Activated naive CD4-positive, alpha-beta T cell treated with anti-CD3 and anti-CD28 coated beads, Interleukin-2, amount 10 ng/mL, durations not matched to agents 7 days and 5 days (primary cell): ENCODE measurements at regions not wholly inside any gene's neighbourhood (a gene's known extent, or its start where the extent isn't known, plus 50 kb on each side); places are given as distances from the start of the nearest gene placed in this dataset.

Experiments
- CTCF ChIA-PET: fragments of 350-600 bp; sonication (Branson Sonifier 250); formaldehyde crosslinking; loops from one replicate; lab custom pipeline; 2021; ENCODE audit warnings: antibody characterized with exemption; lab: Charles Lee
- DNase-seq: peaks from one replicate; pipeline ENCODE4 v3.0.0-alpha.2; 2020
- H3K27ac Mint-ChIP-seq: one replicate; pipeline ENCODE4 v1.8.0; 2021; ENCODE audit warnings: mild to moderate bottlenecking, moderate library complexity, mixed read lengths
- H3K27me3 Mint-ChIP-seq: one replicate; pipeline ENCODE4 v1.8.0; 2021; ENCODE audit warnings: mild to moderate bottlenecking, mixed read lengths
- H3K36me3 Mint-ChIP-seq: one replicate; pipeline ENCODE4 v1.8.0; 2021; ENCODE audit warnings: mixed read lengths
- H3K4me1 Mint-ChIP-seq: one replicate; pipeline ENCODE4 v1.8.0; 2021; ENCODE audit warnings: mixed read lengths
- H3K4me3 Mint-ChIP-seq: one replicate; pipeline ENCODE4 v1.8.0; 2021; ENCODE audit warnings: mild to moderate bottlenecking, moderate library complexity, mixed read lengths
- H3K9me3 Mint-ChIP-seq: one replicate; pipeline ENCODE4 v1.8.0; 2021; ENCODE audit warnings: mixed read lengths

DNA sequence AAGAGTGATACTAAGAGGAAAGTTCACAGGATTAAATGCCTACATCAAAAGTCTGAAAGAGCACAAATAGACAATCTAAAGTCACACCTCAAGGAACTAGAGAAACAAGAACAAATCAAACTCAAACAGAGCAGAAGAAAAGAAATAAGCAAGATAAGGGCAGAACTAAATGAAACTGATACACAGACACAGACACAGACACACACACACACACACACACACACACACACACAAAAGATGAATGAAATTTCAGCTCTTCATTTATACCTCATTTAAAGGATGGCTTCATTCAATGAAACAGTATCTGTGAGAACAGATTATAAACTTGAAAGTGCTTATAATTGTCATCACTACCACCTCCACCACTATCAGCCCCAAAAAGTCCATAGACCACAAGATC is 428.9 kb downstream of the MBD2 start:
- CTCF ChIA-PET = no interaction called here
- Mint-ChIP-seq H3K27ac (no peak overlapping the region), H3K4me3 (no peak overlapping the region), H3K27me3 (no peaks in the 10 kb centered on the region), H3K9me3 (peaks cover 3% of the 10 kb centered on the region), H3K4me1 (no peaks in the 10 kb centered on the region), H3K36me3 (no peaks in the 10 kb centered on the region)
- DNase-seq = no peak

DNA sequence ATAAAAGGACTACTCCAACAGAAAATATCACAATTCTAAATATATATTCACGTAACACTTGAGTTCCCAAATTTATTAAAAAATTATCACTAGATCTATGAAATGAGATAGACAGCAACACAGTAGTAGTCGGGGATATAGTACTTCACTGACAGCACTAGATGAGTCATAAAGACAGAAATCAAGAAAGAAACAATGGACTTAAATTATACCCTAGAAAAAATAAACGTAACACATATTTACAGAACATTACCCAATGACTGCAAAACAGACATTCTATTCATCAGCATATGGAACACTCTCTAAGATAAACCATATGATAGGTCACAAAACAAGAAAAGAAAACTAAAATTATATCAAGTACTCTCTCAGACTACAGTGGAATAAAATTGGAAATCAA is 429.4 kb downstream of the MBD2 start:
- CTCF ChIA-PET = no interaction called here
- no peaks in the 10 kb centered on the region for H3K27me3 Mint-ChIP-seq
- H3K4me3 Mint-ChIP-seq = no peak overlapping the region
- H3K27ac Mint-ChIP-seq = no peak overlapping the region
- no peaks in the 10 kb centered on the region for H3K36me3 Mint-ChIP-seq
- peaks cover 3% of the 10 kb centered on the region for H3K9me3 Mint-ChIP-seq
- DNase-seq = no peak
- H3K4me1 Mint-ChIP-seq = no peaks in the 10 kb centered on the region

DNA sequence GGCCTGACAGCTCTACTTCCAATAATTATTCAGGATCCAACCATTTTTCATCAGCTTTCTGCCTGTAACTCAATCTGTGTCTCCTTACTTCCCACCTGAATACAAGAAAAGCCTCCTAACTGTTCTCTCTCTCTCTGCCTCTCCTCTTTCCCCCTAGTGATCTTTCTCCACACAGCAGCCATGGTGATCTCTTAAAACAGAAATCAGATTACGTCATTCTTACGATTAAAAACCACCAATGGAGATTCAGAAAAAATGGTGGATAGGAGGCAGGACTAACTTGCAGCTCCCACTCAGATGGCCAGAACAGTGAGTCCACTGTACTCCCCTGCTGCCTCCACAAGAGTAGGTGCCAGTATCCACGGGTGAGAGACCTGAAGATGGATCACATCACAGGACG is 431.7 kb downstream of the MBD2 start:
- H3K4me3 Mint-ChIP-seq = no peak overlapping the region
- no peak for DNase-seq
- CTCF ChIA-PET = no interaction called here
- H3K4me1 Mint-ChIP-seq = no peaks in the 10 kb centered on the region
- no peak overlapping the region for H3K27ac Mint-ChIP-seq
- H3K27me3 Mint-ChIP-seq = no peaks in the 10 kb centered on the region
- peaks cover 3% of the 10 kb centered on the region for H3K9me3 Mint-ChIP-seq
- H3K36me3 Mint-ChIP-seq = no peaks in the 10 kb centered on the region

DNA sequence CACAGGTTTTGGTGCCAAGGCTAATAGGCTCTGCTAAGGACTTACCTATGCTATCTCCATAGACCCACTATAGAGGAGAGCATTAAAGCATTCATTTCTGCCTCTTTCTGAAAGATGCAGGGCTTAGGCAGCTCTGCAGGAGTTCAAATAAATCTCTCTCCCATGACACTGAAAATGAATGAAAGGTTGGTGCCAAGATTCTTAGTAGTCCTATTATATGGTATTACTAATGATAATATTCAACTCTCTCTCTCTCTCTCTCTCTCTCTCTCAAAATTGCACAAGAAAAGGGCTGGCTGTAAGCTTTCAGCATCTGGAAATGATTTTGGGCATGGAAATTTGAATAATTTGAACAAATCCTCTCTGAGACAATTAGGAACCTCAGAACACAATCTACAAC is 433.7 kb downstream of the MBD2 start:
- Mint-ChIP-seq H3K9me3 (peaks cover 3% of the 10 kb centered on the region), H3K4me1 (no peaks in the 10 kb centered on the region), H3K36me3 (no peaks in the 10 kb centered on the region), H3K27ac (no peak overlapping the region), H3K27me3 (no peaks in the 10 kb centered on the region), H3K4me3 (no peak overlapping the region)
- CTCF ChIA-PET = no interaction called here
- no peak for DNase-seq

DNA sequence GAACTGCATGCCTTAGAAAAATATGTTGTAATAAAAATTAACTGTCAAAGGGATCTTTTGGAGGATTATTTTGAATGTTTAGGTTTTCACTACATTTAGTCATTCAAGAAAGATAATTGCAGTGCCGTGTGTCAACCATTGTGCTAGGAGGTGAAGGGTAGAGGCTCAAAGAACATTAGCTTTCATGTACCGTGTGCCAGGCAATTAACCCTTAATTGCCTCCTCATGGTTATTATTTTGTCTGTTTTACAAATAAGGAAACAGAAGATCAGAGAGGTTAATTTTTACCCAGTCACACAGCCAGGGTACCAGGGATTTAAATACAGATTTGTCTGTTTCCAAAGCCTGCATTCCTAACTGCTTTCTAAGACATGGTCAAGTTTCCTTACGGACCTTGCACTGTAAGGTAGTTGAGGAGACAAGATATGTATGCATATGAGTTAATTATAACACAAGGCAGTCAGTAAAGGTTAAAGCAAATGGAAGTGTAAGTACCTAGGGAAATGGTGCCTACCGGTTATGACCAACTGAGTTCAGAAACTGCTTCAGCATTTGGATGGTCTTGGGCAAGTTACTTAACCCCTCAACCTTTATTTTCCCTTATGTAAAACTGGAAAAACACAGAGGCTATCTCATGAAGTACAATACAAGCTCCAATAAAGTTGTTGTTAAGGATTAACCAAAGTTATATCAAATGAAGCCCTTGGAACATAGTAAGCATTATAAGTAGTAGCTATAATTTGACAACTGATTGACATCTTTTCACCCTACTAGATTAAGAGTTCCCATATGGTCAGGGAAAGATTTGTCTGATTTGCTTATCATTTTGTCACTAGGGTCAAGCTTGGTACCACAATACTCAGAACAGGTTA is 434.9 kb downstream of the MBD2 start:
- no peak for DNase-seq
- no peaks in the 10 kb centered on the region for H3K27me3 Mint-ChIP-seq
- H3K4me1 Mint-ChIP-seq = no peaks in the 10 kb centered on the region
- no peak overlapping the region for H3K27ac Mint-ChIP-seq
- no peaks in the 10 kb centered on the region for H3K9me3 Mint-ChIP-seq
- H3K36me3 Mint-ChIP-seq = no peaks in the 10 kb centered on the region
- no peak overlapping the region for H3K4me3 Mint-ChIP-seq
- CTCF ChIA-PET = no interaction called here

DNA sequence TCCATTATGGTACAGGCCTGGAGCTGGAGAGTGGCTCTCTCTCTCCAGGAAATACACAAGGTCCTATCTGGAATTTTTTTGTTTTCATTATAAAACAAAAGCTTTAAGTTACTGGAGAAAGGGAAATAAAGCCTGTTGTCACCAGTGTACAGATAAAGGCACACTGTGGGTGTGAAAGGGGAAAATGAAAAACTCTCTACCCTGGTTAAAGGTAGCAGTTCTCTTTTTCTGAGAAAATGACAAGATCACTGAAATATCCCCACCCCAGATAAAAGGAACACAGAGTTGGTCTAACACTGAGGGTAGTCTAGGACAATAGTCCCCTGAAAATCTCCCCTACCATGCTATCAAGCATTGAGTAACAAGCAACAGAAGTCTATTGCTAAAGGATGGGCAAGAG is 438.7 kb downstream of the MBD2 start:
- CTCF ChIA-PET = no interaction called here
- Mint-ChIP-seq H3K36me3 (no peaks in the 10 kb centered on the region), H3K27ac (no peak overlapping the region), H3K27me3 (no peaks in the 10 kb centered on the region), H3K4me3 (no peak overlapping the region), H3K4me1 (no peaks in the 10 kb centered on the region), H3K9me3 (peaks cover 5% of the 10 kb centered on the region)
- no peak for DNase-seq

DNA sequence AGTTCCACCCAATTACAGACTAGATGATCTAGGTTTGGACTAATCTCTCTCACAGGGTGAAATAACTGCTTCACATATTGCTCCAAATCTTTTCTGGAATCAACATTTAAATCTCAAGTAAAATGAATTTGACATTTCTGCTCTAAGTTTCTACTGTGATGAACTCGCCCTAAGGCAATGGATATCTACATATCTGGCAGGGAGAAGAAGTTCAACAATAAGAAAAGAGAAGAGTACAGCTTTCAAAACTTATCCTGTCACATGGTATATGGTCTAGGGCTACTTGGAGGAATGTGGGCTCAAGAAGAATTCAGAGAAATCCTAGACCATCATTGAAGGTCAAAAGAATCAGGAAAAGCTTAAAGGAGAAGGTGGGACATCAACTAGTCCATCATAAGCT is 440.2 kb downstream of the MBD2 start:
- Mint-ChIP-seq H3K4me3 (no peak overlapping the region), H3K27me3 (no peaks in the 10 kb centered on the region), H3K27ac (no peak overlapping the region), H3K9me3 (peaks cover 5% of the 10 kb centered on the region), H3K4me1 (no peaks in the 10 kb centered on the region), H3K36me3 (no peaks in the 10 kb centered on the region)
- no peak for DNase-seq
- CTCF ChIA-PET = no interaction called here

DNA sequence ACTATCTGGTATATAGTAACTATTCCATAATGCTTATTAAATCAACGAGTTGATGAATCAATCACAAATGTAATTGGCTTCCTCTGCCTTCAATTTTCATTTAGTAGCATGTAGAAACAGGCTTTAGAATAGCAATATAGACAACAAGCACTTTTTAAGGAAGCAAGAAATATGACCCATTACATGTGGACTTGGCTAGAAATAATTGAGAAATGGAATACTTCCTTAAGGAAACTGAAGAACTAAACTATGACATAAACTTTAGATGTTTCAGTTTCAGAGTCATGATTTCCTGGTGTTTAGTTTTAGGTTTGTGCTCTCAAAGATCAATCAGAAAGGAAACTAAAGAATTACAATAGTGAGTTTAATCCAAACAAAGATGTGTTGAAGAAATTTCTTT is 443.8 kb downstream of the MBD2 start:
- Mint-ChIP-seq H3K4me3 (no peak overlapping the region), H3K4me1 (no peaks in the 10 kb centered on the region), H3K36me3 (no peaks in the 10 kb centered on the region), H3K27me3 (no peaks in the 10 kb centered on the region), H3K27ac (no peak overlapping the region), H3K9me3 (peaks cover 5% of the 10 kb centered on the region)
- no peak for DNase-seq
- CTCF ChIA-PET = no interaction called here

DNA sequence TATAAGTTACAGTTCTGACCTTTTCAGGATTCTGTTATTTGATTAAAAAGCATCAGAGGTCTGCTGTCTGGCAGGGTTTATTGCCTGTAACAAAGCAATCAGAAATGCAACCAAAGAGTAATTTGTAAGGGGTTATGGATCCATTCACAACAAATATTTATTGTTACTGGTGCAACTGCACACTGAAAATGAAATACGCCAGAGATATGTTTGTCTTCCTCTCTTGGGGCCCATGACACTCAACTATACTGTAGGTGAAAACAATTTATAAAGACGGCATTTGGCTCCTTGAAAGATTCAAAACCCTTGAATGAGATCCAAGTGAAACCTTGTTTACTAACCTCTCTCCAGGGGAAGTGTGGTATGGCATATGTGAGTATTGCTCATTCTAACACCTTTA is 452.2 kb downstream of the MBD2 start:
- Mint-ChIP-seq H3K4me3 (no peak overlapping the region), H3K4me1 (no peaks in the 10 kb centered on the region), H3K9me3 (peaks cover 12% of the 10 kb centered on the region), H3K27me3 (no peaks in the 10 kb centered on the region), H3K36me3 (no peaks in the 10 kb centered on the region), H3K27ac (no peak overlapping the region)
- CTCF ChIA-PET = no interaction called here
- no peak for DNase-seq

DNA sequence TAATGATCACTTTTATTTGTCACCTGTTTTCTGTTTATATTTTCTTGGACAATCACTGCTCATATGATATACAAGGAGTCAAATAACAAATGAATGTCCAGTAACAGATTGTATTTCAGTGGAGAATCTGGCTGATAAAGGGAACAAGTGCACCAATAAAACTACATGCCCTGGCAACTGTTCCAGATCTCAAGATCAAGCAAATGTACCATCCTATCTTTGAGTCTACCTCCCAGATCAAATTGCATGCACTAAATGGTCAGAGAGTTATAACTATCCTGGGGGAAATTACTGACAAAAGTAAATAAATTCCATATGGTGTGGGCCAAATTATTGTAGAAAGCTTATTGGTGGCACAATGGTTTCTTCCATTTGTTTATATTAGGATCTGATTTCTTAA is 452.8 kb downstream of the MBD2 start:
- H3K9me3 Mint-ChIP-seq = peaks cover 15% of the 10 kb centered on the region
- CTCF ChIA-PET = no interaction called here
- DNase-seq = no peak
- no peaks in the 10 kb centered on the region for H3K4me1 Mint-ChIP-seq
- H3K36me3 Mint-ChIP-seq = no peaks in the 10 kb centered on the region
- no peak overlapping the region for H3K27ac Mint-ChIP-seq
- no peak overlapping the region for H3K4me3 Mint-ChIP-seq
- no peaks in the 10 kb centered on the region for H3K27me3 Mint-ChIP-seq

DNA sequence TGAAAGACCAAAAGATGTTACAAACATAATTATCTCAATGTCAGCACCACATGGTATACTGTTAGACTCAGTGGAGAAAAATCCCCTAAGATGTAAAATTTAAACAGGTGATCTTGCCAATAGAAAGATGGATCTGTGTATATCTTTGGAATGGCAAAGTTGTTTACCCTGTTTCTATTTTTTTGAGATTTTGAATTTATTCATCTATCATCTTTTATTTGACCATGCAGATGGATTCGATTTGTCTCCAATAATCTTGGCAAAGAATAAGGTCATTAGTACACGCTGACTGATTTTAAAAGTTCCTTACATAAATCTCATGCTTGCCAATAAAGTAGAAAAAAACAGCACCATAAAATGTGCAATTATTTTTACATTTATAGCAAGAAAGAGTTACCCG is 459.3 kb downstream of the MBD2 start:
- Mint-ChIP-seq H3K4me3 (no peak overlapping the region), H3K27me3 (no peaks in the 10 kb centered on the region), H3K4me1 (no peaks in the 10 kb centered on the region), H3K27ac (no peak overlapping the region), H3K36me3 (no peaks in the 10 kb centered on the region), H3K9me3 (peaks cover 23% of the 10 kb centered on the region)
- CTCF ChIA-PET = no interaction called here
- no peak for DNase-seq

DNA sequence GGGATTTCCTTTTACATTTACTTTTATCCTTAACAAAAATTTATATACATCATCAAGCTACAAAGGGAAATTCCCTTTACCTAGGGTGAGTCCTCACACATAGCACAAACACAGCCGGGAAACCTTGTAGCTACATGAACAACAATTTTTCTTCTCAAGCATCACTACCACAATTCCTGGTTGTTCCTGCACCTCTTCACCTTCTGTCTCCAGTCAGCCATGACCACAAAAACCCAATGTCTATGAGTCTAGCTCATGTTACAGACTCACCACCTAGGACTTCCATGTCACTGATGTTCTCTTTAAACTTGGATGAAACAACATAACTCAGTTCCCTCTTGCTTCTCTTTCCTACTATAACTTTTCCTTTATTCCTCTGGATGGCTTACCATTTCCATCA is 460.4 kb downstream of the MBD2 start:
- Mint-ChIP-seq H3K4me3 (no peak overlapping the region), H3K27ac (no peak overlapping the region), H3K4me1 (no peaks in the 10 kb centered on the region), H3K9me3 (peaks cover 23% of the 10 kb centered on the region), H3K36me3 (no peaks in the 10 kb centered on the region), H3K27me3 (no peaks in the 10 kb centered on the region)
- DNase-seq = no peak
- CTCF ChIA-PET = no interaction called here

DNA sequence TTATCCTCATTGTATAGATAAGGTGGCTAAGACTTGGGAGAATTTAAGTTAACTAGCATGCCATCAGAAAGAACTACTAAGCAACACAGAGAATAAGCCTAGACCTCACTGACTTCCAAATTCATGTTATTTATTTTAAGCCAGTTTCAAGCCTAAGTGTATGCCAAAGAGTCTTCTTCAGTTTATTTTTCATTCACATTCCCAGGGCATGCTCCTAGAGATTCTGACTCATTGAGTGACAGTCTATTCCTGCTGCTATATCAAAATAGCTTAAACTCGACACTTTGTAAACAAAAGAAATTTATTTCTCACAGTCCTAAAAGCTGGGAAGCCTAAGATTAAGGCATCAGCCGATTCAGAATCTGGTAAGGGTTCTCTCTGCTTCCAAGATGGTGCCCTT is 467.1 kb downstream of the MBD2 start:
- Mint-ChIP-seq H3K27me3 (no peaks in the 10 kb centered on the region), H3K4me1 (no peaks in the 10 kb centered on the region), H3K36me3 (no peaks in the 10 kb centered on the region), H3K27ac (no peak overlapping the region), H3K4me3 (no peak overlapping the region), H3K9me3 (peaks cover 3% of the 10 kb centered on the region)
- CTCF ChIA-PET = no interaction called here
- no peak for DNase-seq

DNA sequence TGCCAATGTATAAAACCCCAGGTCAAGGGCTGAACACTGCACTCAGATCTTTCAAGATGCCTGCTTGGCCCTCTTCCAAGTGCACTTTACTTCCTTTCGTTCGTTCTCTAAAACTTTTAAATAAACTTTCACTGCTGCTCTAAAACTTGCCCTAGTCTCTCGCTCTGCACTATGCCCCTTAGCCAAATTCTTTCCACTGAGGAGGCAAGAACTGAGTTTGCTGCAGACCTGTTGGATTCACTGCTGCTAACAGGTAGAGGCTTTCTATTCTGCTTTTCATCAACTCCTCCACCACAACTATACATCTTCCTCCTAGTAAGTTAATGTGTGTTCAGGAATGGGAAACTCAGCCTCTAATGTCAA is 467.9 kb downstream of the MBD2 start:
- Mint-ChIP-seq H3K4me1 (no peaks in the 10 kb centered on the region), H3K36me3 (no peaks in the 10 kb centered on the region), H3K27ac (no peak overlapping the region), H3K4me3 (no peak overlapping the region), H3K27me3 (no peaks in the 10 kb centered on the region), H3K9me3 (peaks cover 2% of the 10 kb centered on the region)
- DNase-seq = no peak
- CTCF ChIA-PET = no interaction called here

DNA sequence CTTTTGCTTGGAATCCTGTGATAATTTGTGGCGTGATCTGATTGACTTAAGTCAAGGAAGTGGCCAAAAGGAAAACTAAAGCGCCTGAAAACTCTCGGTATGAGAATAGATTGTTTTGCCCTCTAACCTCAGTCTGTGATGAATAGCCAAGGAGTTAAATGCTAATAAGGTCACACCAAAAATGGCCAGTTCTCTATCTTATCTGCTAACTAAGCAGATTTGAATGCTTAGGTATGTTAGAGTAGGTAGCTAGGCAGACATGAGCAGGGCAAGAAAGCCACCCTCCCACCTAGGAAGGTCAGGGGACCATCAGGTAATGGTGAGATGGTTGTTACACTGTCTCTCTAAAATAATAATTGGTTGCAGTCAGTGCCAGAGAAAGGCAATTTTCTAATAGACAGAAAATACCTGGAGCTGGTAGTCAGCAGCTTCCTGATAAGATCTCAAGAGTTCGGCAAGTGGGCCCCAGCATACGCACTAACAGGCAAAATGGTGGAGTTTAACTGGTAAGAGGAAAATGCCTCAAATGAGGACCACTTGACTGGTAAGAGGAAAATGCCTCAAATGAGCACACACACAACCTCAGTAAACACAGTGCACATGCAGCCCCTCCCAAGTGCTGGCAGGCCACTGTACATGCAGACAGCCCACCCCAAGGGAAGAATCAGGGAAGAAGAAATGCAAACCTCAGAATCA is 468.4 kb downstream of the MBD2 start:
- H3K4me3 Mint-ChIP-seq = no peak overlapping the region
- H3K4me1 Mint-ChIP-seq = no peaks in the 10 kb centered on the region
- no peak for DNase-seq
- H3K36me3 Mint-ChIP-seq = no peaks in the 10 kb centered on the region
- H3K27me3 Mint-ChIP-seq = no peaks in the 10 kb centered on the region
- CTCF ChIA-PET = no interaction called here
- no peaks in the 10 kb centered on the region for H3K9me3 Mint-ChIP-seq
- H3K27ac Mint-ChIP-seq = no peak overlapping the region
